ENCODE measurements at regions not wholly inside any gene's neighbourhood (a gene's known extent, or its start where the extent isn't known, plus 50 kb on each side); places are given as distances from the start of the nearest gene placed in this dataset.

DNA sequence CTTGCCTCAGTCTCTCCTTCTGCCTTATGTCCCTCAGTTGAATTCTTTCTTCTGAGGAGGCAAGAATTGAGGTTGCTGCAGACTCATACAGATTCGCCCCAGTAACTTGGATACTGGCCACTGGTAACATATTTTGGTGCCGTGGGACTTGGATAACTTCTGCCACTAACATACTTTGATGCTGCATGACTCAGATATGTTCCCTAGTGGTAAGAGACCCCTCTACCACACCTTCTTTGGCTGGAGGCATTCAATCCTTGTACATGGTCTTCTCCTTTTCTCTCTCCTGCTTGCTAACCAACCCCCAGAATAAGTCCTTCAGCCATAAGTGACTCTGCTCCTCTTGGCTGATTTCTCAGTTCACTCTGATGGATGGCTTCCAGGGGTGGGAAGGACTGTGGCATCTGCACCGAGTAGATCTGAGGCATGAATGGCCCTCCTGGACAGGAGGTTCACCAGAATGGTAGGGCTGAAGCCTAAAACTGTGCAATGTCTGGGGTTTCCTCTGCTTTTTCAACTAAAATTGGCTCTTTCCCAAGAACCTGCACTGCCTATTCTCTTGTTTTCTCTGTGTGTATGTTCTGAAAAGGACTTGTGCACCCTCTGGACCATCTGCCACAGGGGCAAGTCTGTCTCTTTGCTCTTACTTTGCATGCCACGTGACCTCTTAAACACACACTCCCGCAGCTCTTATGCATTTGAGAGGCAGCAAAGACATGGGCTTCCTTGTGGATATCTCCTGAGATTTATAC is 55.5 kb upstream of the FSTL1 start:
- Histone ChIP-seq H3K79me1 (ENCODE audit: low read depth in 1 of 2, low read length in 2 of 2) (peaks cover 0 to 4% of the 10 kb centered on the region in 2 experiments; a peak in 2 of 4 replicates), H4K8ac (ENCODE audit: low read depth in 2 of 2, low read length in 2 of 2) (no peak overlapping the region), H3K9me3 (ENCODE audit: control insufficient read depth, insufficient read depth, low read length) (peaks cover 2% of the 10 kb centered on the region; the same call in 1 of the 2 replicates), H3K36me3 (ENCODE audit: control insufficient read depth, insufficient read depth, low read length) (no peaks in the 10 kb centered on the region), H4K91ac (ENCODE audit: insufficient read depth, low read depth, low read length) (no peak overlapping the region), H3K9me1 (ENCODE audit: insufficient read depth, low read length) (0 out of 2 replicates have a peak, but pooled peaks cover 7% of the 10 kb centered on the region), H3K18ac (ENCODE audit: low read depth, low read length) (no peak overlapping the region), H3K4me1 (ENCODE audit: control insufficient read depth, insufficient read depth, low read length) (peaks cover 4% of the 10 kb centered on the region; the same call in 1 of the 2 replicates), H3K27me3 (ENCODE audit: control insufficient read depth, insufficient read depth, low read length) (no peaks in the 10 kb centered on the region), H2BK15ac (ENCODE audit: low read depth, low read length) (no peak overlapping the region), H2AK9ac (replicated peaks; ENCODE audit: low read depth, low read length, poor library complexity) (no peak overlapping the region), H3K4me3 (ENCODE audit: insufficient read depth, low read depth, low read length) (no peak overlapping the region), H3K23ac (ENCODE audit: low read depth, low read length) (0 out of 2 replicates have a peak overlapping the region, but pooled peaks have one; percentile 20), H3K14ac (replicated peaks; ENCODE audit: low read depth, low read length) (no peak overlapping the region), H2BK120ac (ENCODE audit: low read depth, low read length) (peak overlapping the region; percentile 20; the same call in 1 of the 2 replicates), H3K27ac (ENCODE audit: insufficient read depth, low read length) (no peak overlapping the region), H3K9ac (ENCODE audit: low read depth, low read length) (no peak overlapping the region), H2AFZ (replicated peaks; ENCODE audit: low read length, poor library complexity) (no peak overlapping the region), H2BK5ac (ENCODE audit: low read depth, low read length, poor library complexity, severe bottlenecking) (no peak overlapping the region), H3K4me2 (ENCODE audit: low read depth, low read length) (no peak overlapping the region), H4K5ac (ENCODE audit: low read depth, low read length) (no peak overlapping the region), H3K56ac (ENCODE audit: extremely low read depth, insufficient read depth, low read length) (no peak overlapping the region), H2AK5ac (ENCODE audit: low read depth, low read length) (no peak overlapping the region), H4K20me1 (ENCODE audit: insufficient read depth, low read length) (no peaks in the 10 kb centered on the region), H3K4ac (ENCODE audit: low read depth, low read length) (no peak overlapping the region; the same call in 1 of the 2 replicates), H2BK20ac (ENCODE audit: low read depth, low read length) (peak overlapping the region; percentile 57; the same call in 1 of the 2 replicates)
- dilution Hi-C loops (cut with HindIII; ENCODE audit: low sequenced_read_pairs, unreplicated experiment) = no loop called here
- CTCF ChIA-PET = interaction anchor here (0.6 to 0.9 kb wide), 3 partner anchors 25 to 89 kb away, joined by 3 to 5 read pairs (median 4); no protein-coding TSS in a partner anchor
- 100% methylated on average over 2 of the region's 5 CpGs; no CpG with 5 or more reads in 1 of the 2 experiments for WGBS, 2 experiments (ENCODE audit: extremely low coverage in 2 of 2, insufficient read length in 1 of 2)
- TF ChIP-seq POLR2A (IDR thresholded peaks at IDR 0.05; ENCODE audit: low read depth, low read length) (no peak), NFE2L2 (IDR thresholded peaks at IDR 0.05; ENCODE audit: low read depth, low read length) (no peak), CHD1 (IDR thresholded peaks at IDR 0.05; ENCODE audit: low read depth, low read length) (no peak), CEBPB (IDR thresholded peaks at IDR 0.05; ENCODE audit: low read depth, low read length) (no peak), RAD21 (IDR thresholded peaks at IDR 0.05; ENCODE audit: low read length) (no peak)
- TF ChIP-seq, protein P1, sequence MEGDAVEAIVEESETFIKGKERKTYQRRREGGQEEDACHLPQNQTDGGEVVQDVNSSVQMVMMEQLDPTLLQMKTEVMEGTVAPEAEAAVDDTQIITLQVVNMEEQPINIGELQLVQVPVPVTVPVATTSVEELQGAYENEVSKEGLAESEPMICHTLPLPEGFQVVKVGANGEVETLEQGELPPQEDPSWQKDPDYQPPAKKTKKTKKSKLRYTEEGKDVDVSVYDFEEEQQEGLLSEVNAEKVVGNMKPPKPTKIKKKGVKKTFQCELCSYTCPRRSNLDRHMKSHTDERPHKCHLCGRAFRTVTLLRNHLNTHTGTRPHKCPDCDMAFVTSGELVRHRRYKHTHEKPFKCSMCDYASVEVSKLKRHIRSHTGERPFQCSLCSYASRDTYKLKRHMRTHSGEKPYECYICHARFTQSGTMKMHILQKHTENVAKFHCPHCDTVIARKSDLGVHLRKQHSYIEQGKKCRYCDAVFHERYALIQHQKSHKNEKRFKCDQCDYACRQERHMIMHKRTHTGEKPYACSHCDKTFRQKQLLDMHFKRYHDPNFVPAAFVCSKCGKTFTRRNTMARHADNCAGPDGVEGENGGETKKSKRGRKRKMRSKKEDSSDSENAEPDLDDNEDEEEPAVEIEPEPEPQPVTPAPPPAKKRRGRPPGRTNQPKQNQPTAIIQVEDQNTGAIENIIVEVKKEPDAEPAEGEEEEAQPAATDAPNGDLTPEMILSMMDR (conservative IDR thresholded peaks at IDR 0.05; ENCODE audit: low read depth, low read length) = no peak
- DNase-seq = peak; percentile 28
- peak; percentile 53 for ATAC-seq (ENCODE audit: low read depth)
- intact Hi-C loops (cut with micrococcal nuclease) = loop anchor here (5.0 kb wide), 1 partner anchor 46 kb away; no protein-coding TSS in a partner anchor
- no TSS peak for BruUV-seq (replicated peaks)
- POLR2A ChIA-PET (ENCODE audit: unreplicated experiment) = no interaction called here
- in situ Hi-C loops (cut with MboI; ENCODE audit: low sequenced_read_pairs) = no loop called here

All from IMR-90 (cell line).